ENCODE measurements at regions not wholly inside any gene's neighbourhood (a gene's known extent, or its start where the extent isn't known, plus 50 kb on each side); places are given as distances from the start of the nearest gene placed in this dataset.

- Histone ChIP-seq H3K9me1 (ENCODE audit: control insufficient read depth, insufficient read depth, low read length) (no peaks in the 10 kb centered on the region), H3K4me1 (replicated peaks in 1 of 2; ENCODE audit: control insufficient read depth in 2 of 2, insufficient read depth in 2 of 2, low read length in 2 of 2) (no peaks in the 10 kb centered on the region), H3K4me3 (no peak overlapping the region), H3K27me3 (ENCODE audit: control insufficient read depth in 2 of 2, insufficient read depth in 2 of 2, low read length in 2 of 2) (peaks cover 0 to 14% of the 10 kb centered on the region in 2 experiments; a peak in 2 of 5 replicates), H3K9me3 (replicated peaks; ENCODE audit: control insufficient read depth, insufficient read depth, low read depth, low read length) (no peaks in the 10 kb centered on the region), H3K27ac (ENCODE audit: extremely low read depth, low read depth, low read length) (no peak overlapping the region), H2AFZ (ENCODE audit: low read depth, low read length) (no peak overlapping the region), H3K36me3 (ENCODE audit: control insufficient read depth, insufficient read depth, low read length) (no peaks in the 10 kb centered on the region), H3K79me2 (ENCODE audit: control insufficient read depth, insufficient read depth, low read length) (no peaks in the 10 kb centered on the region), H3K9ac (ENCODE audit: insufficient read depth in 1 of 2, low read depth in 2 of 2, low read length in 2 of 2) (no peak overlapping the region), H4K20me1 (replicated peaks; ENCODE audit: control insufficient read depth, insufficient read depth, low read length) (no peaks in the 10 kb centered on the region), H3K4me2 (ENCODE audit: insufficient read depth, low read length) (no peak overlapping the region)
- TF ChIP-seq BHLHE40 (IDR thresholded peaks at IDR 0.05; ENCODE audit: low read length), result no peak
- TF ChIP-seq SIRT6 (IDR thresholded peaks at IDR 0.05; ENCODE audit: low read depth, low read length), result no peak
- TF ChIP-seq SUPT5H (IDR thresholded peaks at IDR 0.05), result no peak
- TF ChIP-seq ZZZ3 (IDR thresholded peaks at IDR 0.05), result no peak
- TF ChIP-seq HCFC1 (IDR thresholded peaks at IDR 0.05; ENCODE audit: low read depth, low read length), result no peak
- TF ChIP-seq NR3C1 (CRISPR knock-in tag; IDR thresholded peaks at IDR 0.05), result no peak
- no peak for TF ChIP-seq E2F5 (CRISPR knock-in tag; IDR thresholded peaks at IDR 0.05)
- 7% methylated on average over 8 of the region's 8 CpGs for WGBS (ENCODE audit: insufficient coverage, low coverage, missing lambda C conversion rate)
- BruUV-seq (replicated peaks), result no TSS peak
- in situ Hi-C loops (cut with MboI), result no loop called here
- FAIRE-seq (no peak), ATAC-seq (no peak), DNase-seq (ENCODE audit: extremely low read depth in 1 of 4, low spot score in 3 of 4) (no peak)
- ChIA-PET POLR2A (interaction anchor here (1.1 kb wide), 1 partner anchor 44 kb away, joined by 3 read pairs; no protein-coding TSS in a partner anchor), CTCF (ENCODE audit: low intra/inter-chr PET ratio) (no interaction called here)
- intact Hi-C loops (cut with micrococcal nuclease), result no loop called here
Observed at GRCh38 chr7:4461531-4461930, 220.6 kb upstream of the FOXK1 start.

Measured in K562 (cell line).